MCF 10A (cell line): ENCODE measurements at regions not wholly inside any gene's neighbourhood (a gene's known extent, or its start where the extent isn't known, plus 50 kb on each side); places are given as distances from the start of the nearest gene placed in this dataset.

Experiments used
- BruUV-seq: library from RNA; stranded (reverse); fragments of 400-500 nt; replicated peaks from 2 replicates; lab custom pipeline; 2021; lab: Mats Ljungman, UMichigan
- CTCF ChIA-PET: fragments of 300-600 bp; sonication (Branson Sonifier 250); formaldehyde crosslinking; extraction: SDS; loops from one replicate; lab custom pipeline; 2021; ENCODE audit warnings: antibody characterized with exemption, inconsistent platforms; lab: Yijun Ruan, JAX
- POLR2A ChIA-PET: fragments of 300-600, 350-650 bp; sonication (Branson Sonifier 250); formaldehyde crosslinking; extraction: SDS; loops from one replicate; lab custom pipeline; 2020; ENCODE audit warnings: antibody characterized with exemption, inconsistent platforms; lab: Yijun Ruan, JAX
- DNase-seq: peaks from one replicate; pipeline ENCODE4 v3.0.0-alpha.2; 2018; ENCODE audit not compliant: unreplicated experiment
- H3K27ac Mint-ChIP-seq: one replicate; pipeline ENCODE4 v1.8.0; 2022; ENCODE audit warnings: mild to moderate bottlenecking, low read depth, mixed read lengths; ENCODE audit not compliant: unreplicated experiment
- H3K27me3 Mint-ChIP-seq: one replicate; pipeline ENCODE4 v1.8.0; 2022; ENCODE audit warnings: mixed read lengths; ENCODE audit not compliant: insufficient read depth, unreplicated experiment
- H3K36me3 Mint-ChIP-seq: one replicate; pipeline ENCODE4 v1.8.0; 2022; ENCODE audit warnings: mild to moderate bottlenecking, moderate library complexity, mixed read lengths; ENCODE audit not compliant: insufficient read depth, unreplicated experiment
- H3K4me1 Mint-ChIP-seq: one replicate; pipeline ENCODE4 v1.8.0; 2022; ENCODE audit warnings: mixed read lengths; ENCODE audit not compliant: insufficient read depth, unreplicated experiment
- H3K4me3 Mint-ChIP-seq: one replicate; pipeline ENCODE4 v1.8.0; 2022; ENCODE audit warnings: mild to moderate bottlenecking, moderate library complexity, mixed read lengths; ENCODE audit not compliant: unreplicated experiment
- H3K9me3 Mint-ChIP-seq: one replicate; pipeline ENCODE4 v1.8.0; 2022; ENCODE audit warnings: mixed read lengths; ENCODE audit not compliant: unreplicated experiment
- CTCF ChIP-seq: fragments of 200-600 bp; IDR thresholded peaks from one replicate; pipeline ENCODE4 v1.8.0; 2022; ENCODE audit warnings: antibody characterized with exemption, mild to moderate bottlenecking; ENCODE audit not compliant: unreplicated experiment
- intact Hi-C: fragments of 100-400 bp; cut with micrococcal nuclease; formaldehyde crosslinking; loops from 2 replicates; pipeline ENCODE4 v1.14.1; 2022

GRCh38 chr14:104335611-104336010 is 197.2 kb downstream of the KIF26A start:
- no TSS peak for BruUV-seq
- H3K36me3 Mint-ChIP-seq: no peaks in the 10 kb centered on the region
- ChIA-PET POLR2A (no interaction called here), CTCF (no interaction called here)
- TF ChIP-seq CTCF: no peak
- H3K9me3 Mint-ChIP-seq: peaks cover 17% of the 10 kb centered on the region
- H3K27ac Mint-ChIP-seq: no peak overlapping the region
- intact Hi-C loops: no loop called here
- no peak for DNase-seq
- H3K27me3 Mint-ChIP-seq: peaks cover 47% of the 10 kb centered on the region
- H3K4me3 Mint-ChIP-seq: no peak overlapping the region
- H3K4me1 Mint-ChIP-seq: no peaks in the 10 kb centered on the region

GRCh38 chr14:104337351-104337750 is 199.0 kb downstream of the KIF26A start:
- POLR2A ChIA-PET: no interaction called here
- Mint-ChIP-seq H3K4me1 (no peaks in the 10 kb centered on the region), H3K9me3 (peaks cover 11% of the 10 kb centered on the region), H3K4me3 (no peak overlapping the region), H3K27ac (no peak overlapping the region), H3K36me3 (no peaks in the 10 kb centered on the region), H3K27me3 (peaks cover 63% of the 10 kb centered on the region)
- intact Hi-C loops: no loop called here
- no peak for DNase-seq
- TF ChIP-seq CTCF: no peak
- CTCF ChIA-PET: no interaction called here
- BruUV-seq: no TSS peak

GRCh38 chr14:104339361-104339760 is 201.0 kb downstream of the KIF26A start:
- ChIA-PET CTCF (no interaction called here), POLR2A (no interaction called here)
- H3K27ac Mint-ChIP-seq: no peak overlapping the region
- no peaks in the 10 kb centered on the region for H3K36me3 Mint-ChIP-seq
- no peak overlapping the region for H3K4me3 Mint-ChIP-seq
- H3K27me3 Mint-ChIP-seq: peaks cover 66% of the 10 kb centered on the region
- peaks cover 11% of the 10 kb centered on the region for H3K9me3 Mint-ChIP-seq
- TF ChIP-seq CTCF: no peak
- H3K4me1 Mint-ChIP-seq: no peaks in the 10 kb centered on the region
- intact Hi-C loops: no loop called here
- DNase-seq: no peak
- no TSS peak for BruUV-seq

GRCh38 chr14:104339829-104340228 is 201.4 kb downstream of the KIF26A start:
- Mint-ChIP-seq H3K36me3 (no peaks in the 10 kb centered on the region), H3K27ac (no peak overlapping the region), H3K4me1 (no peaks in the 10 kb centered on the region), H3K4me3 (no peak overlapping the region), H3K27me3 (peaks cover 71% of the 10 kb centered on the region), H3K9me3 (peaks cover 11% of the 10 kb centered on the region)
- DNase-seq: no peak
- intact Hi-C loops: no loop called here
- POLR2A ChIA-PET: no interaction called here
- CTCF ChIA-PET: no interaction called here
- BruUV-seq: no TSS peak
- no peak for TF ChIP-seq CTCF
